SH-SY5Y (cell line): ENCODE measurements at regions not wholly inside any gene's neighbourhood (a gene's known extent, or its start where the extent isn't known, plus 50 kb on each side); places are given as distances from the start of the nearest gene placed in this dataset.

ENCODE experiments used
- GATA2 ChIP-seq: IDR thresholded peaks from 2 replicates; pipeline ENCODE4 v1.6.1; 2011; ENCODE audit warnings: mild to moderate bottlenecking, low read depth, low read length
- GATA3 ChIP-seq: IDR thresholded peaks from 2 replicates; pipeline ENCODE4 v1.6.1; 2011; ENCODE audit warnings: low read depth, mild to moderate bottlenecking, low read length, moderate library complexity

GRCh38 chrX:38923451-38923969 lies 122.3 kb downstream of the MID1IP1 start:
- TF ChIP-seq GATA2 (no peak), GATA3 (no peak)
